Neuronal stem cell (in vitro differentiated cells): ENCODE measurements at regions not wholly inside any gene's neighbourhood (a gene's known extent, or its start where the extent isn't known, plus 50 kb on each side); places are given as distances from the start of the nearest gene placed in this dataset.

Experiments used
- DNase-seq: peaks from one replicate; pipeline ENCODE4 v3.0.0-alpha.2; 2013; ENCODE audit warnings: low spot score
- H2AFZ ChIP-seq: one replicate; pipeline ENCODE4 v1.6.1; 2013; ENCODE audit warnings: mild to moderate bottlenecking, low read length, inconsistent platforms
- H2AK5ac ChIP-seq: 2 replicates; pipeline ENCODE4 v1.6.1; 2013; ENCODE audit warnings: low read depth, mild to moderate bottlenecking, inconsistent platforms, low read length, moderate library complexity, mixed read lengths
- H2BK120ac ChIP-seq: 2 replicates; pipeline ENCODE4 v1.6.1; 2013; ENCODE audit warnings: low read depth, mild to moderate bottlenecking, inconsistent platforms, low read length, moderate library complexity, mixed read lengths
- H2BK12ac ChIP-seq: one replicate; pipeline ENCODE4 v1.6.1; 2013; ENCODE audit warnings: low read length, inconsistent platforms
- H2BK15ac ChIP-seq: 2 replicates; pipeline ENCODE4 v1.6.1; 2013; ENCODE audit warnings: mild to moderate bottlenecking, low read length, inconsistent platforms, mixed read lengths
- H2BK5ac ChIP-seq: one replicate; pipeline ENCODE4 v1.6.1; 2013; ENCODE audit warnings: inconsistent platforms, mild to moderate bottlenecking, low read length, moderate library complexity
- H3K14ac ChIP-seq: one replicate; pipeline ENCODE4 v1.6.1; 2013; ENCODE audit warnings: low read length, inconsistent platforms
- H3K18ac ChIP-seq: 2 replicates; pipeline ENCODE4 v1.6.1; 2013; ENCODE audit warnings: low read length, inconsistent platforms
- H3K23ac ChIP-seq: 2 replicates; pipeline ENCODE4 v1.6.1; 2013; ENCODE audit warnings: low read depth, mild to moderate bottlenecking, mixed read lengths, low read length, inconsistent platforms; ENCODE audit not compliant: poor library complexity
- H3K27ac ChIP-seq: replicated peaks from 3 replicates; pipeline ENCODE4 v1.5.1; 2013; ENCODE audit warnings: low read length, inconsistent platforms
- H3K27me3 ChIP-seq, 3 experiments: 2 replicates each; pipeline ENCODE4 v1.6.1; 2013; ENCODE audit warnings: low read length in 3 of 3, mild to moderate bottlenecking in 2 of 3, inconsistent platforms in 1 of 3, low read depth in 1 of 3, mixed read lengths in 1 of 3, moderate library complexity in 1 of 3; ENCODE audit not compliant: control insufficient read depth in 3 of 3, insufficient read depth in 3 of 3
- H3K36me3 ChIP-seq, 2 donors: replicated peaks in 1 of 2; 2 replicates each; pipeline ENCODE4 v1.6.1; 2013; ENCODE audit warnings: low read length in 2 of 2; ENCODE audit not compliant: control insufficient read depth in 2 of 2, insufficient read depth in 2 of 2
- H3K4ac ChIP-seq: 2 replicates; pipeline ENCODE4 v1.6.1; 2013; ENCODE audit warnings: inconsistent platforms, mild to moderate bottlenecking, low read length, moderate library complexity
- H3K4me1 ChIP-seq, 2 donors: 1 replicate in 1 of 2; 2 replicates in 1 of 2; pipeline ENCODE4 v1.6.1; 2013; ENCODE audit warnings: low read length in 2 of 2, low read depth in 1 of 2; ENCODE audit not compliant: control insufficient read depth in 2 of 2, insufficient read depth in 1 of 2
- H3K4me2 ChIP-seq: one replicate; pipeline ENCODE4 v1.6.1; 2013; ENCODE audit warnings: mild to moderate bottlenecking, low read length, inconsistent platforms; ENCODE audit not compliant: insufficient read depth, poor library complexity, severe bottlenecking
- H3K4me3 ChIP-seq, 2 donors: 2 replicates each; pipeline ENCODE4 v1.5.1; 2013; ENCODE audit warnings: low read length in 2 of 2, mild to moderate bottlenecking in 2 of 2, inconsistent platforms in 1 of 2, moderate library complexity in 1 of 2
- H3K79me1 ChIP-seq: one replicate; pipeline ENCODE4 v1.6.1; 2013; ENCODE audit warnings: low read depth, mild to moderate bottlenecking, inconsistent platforms, low read length, moderate library complexity
- H3K9ac ChIP-seq: one replicate; pipeline ENCODE4 v1.6.1; 2013; ENCODE audit warnings: mild to moderate bottlenecking, low read depth, low read length, inconsistent platforms; ENCODE audit not compliant: poor library complexity
- H3K9me3 ChIP-seq, 2 donors: replicated peaks in 1 of 2; 2 replicates each; pipeline versions ENCODE3 to v1.6.1; 2013; ENCODE audit warnings: low read length in 2 of 2, mild to moderate bottlenecking in 2 of 2, inconsistent platforms in 1 of 2, low read depth in 1 of 2, mixed read lengths in 1 of 2, moderate library complexity in 1 of 2; ENCODE audit not compliant: control insufficient read depth in 2 of 2, insufficient read depth in 1 of 2
- H4K8ac ChIP-seq: one replicate; pipeline ENCODE4 v1.6.1; 2013; ENCODE audit warnings: low read depth, mild to moderate bottlenecking, inconsistent platforms, low read length, moderate library complexity
- H4K91ac ChIP-seq: one replicate; pipeline ENCODE4 v1.6.1; 2013; ENCODE audit warnings: low read length, low read depth, mild to moderate bottlenecking, inconsistent platforms; ENCODE audit not compliant: poor library complexity
- WGBS, 2 donors: extraction: QIAGEN DNeasy Blood & Tissue Kit; methylation state at CpG; one replicate each; pipeline ENCODE4 v1.1.7; 2013; ENCODE audit warnings: missing lambda C conversion rate in 2 of 2, mixed read lengths in 1 of 2; ENCODE audit not compliant: insufficient read length in 2 of 2, insufficient replicate concordance in 1 of 2; ENCODE audit errors: extremely low coverage in 2 of 2; 5-methylcytosine and 5-hydroxymethylcytosine counted together

DNA sequence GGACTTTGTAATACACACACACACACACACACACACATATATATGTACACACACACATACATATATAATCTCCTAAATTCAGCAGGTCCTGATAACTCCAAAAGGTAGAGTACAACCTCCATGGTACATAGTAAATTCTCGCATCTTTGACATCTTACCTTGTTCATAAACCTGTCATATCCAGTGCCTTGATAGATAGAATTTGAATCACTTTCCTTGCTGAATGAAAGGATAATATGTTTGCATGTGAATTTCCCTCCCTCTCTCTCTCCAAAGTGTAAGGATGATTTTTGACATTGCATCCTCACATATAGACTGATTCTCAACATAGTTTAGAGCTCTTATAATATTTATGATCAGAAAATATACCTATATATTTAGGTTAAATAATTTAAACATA lies 567.1 kb upstream of the ADGRL2 start:
- Histone ChIP-seq H3K27me3 (no peaks in the 10 kb centered on the region), H4K8ac (no peak overlapping the region), H3K4ac (no peak overlapping the region), H2AFZ (no peak overlapping the region), H3K36me3 (no peaks in the 10 kb centered on the region), H3K9ac (no peak overlapping the region), H4K91ac (no peak overlapping the region), H2BK12ac (no peak overlapping the region), H2BK120ac (no peak overlapping the region), H2BK15ac (no peak overlapping the region), H3K4me2 (no peak overlapping the region), H3K18ac (no peak overlapping the region), H3K79me1 (no peaks in the 10 kb centered on the region), H2BK5ac (no peak overlapping the region), H3K4me3 (no peak overlapping the region), H3K14ac (no peak overlapping the region), H3K27ac (no peak overlapping the region), H3K9me3 (no peaks in the 10 kb centered on the region), H2AK5ac (no peak overlapping the region), H3K23ac (no peak overlapping the region), H3K4me1 (peaks cover 4 to 18% of the 10 kb centered on the region in 2 donors)
- no peak for DNase-seq
- WGBS, 2 donors, result no CpG with 5 or more reads among the region's 1 CpG

DNA sequence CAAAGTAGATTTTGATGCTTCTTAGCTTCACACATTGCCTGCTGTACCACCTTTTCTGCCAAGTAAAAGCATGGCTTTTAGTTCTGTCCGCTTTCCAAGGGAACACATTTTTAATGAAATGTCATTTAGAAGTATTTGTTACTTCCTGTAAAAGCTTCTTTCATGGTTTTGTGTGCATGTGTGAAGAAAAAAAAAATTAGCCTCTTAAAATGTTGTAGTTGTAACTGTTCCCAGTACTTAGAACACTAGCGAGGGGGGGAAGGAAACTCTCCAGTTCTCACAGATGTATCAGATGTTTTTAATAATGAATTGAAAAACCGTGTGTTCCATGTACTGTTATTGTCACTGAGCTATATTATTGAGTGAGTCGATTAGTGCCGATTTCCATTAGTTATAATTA lies 568.3 kb upstream of the ADGRL2 start:
- Histone ChIP-seq H3K14ac (no peak overlapping the region), H2BK12ac (no peak overlapping the region), H3K36me3 (no peaks in the 10 kb centered on the region), H4K8ac (no peak overlapping the region), H3K27me3 (no peaks in the 10 kb centered on the region), H3K79me1 (no peaks in the 10 kb centered on the region), H2AFZ (peak overlapping the region; percentile 13), H2BK120ac (no peak overlapping the region), H3K4me1 (peaks cover 2 to 6% of the 10 kb centered on the region in 2 donors), H3K4ac (no peak overlapping the region), H2AK5ac (no peak overlapping the region), H3K18ac (no peak overlapping the region), H3K27ac (no peak overlapping the region), H3K9ac (no peak overlapping the region), H2BK5ac (no peak overlapping the region), H4K91ac (no peak overlapping the region), H3K9me3 (no peaks in the 10 kb centered on the region), H3K4me2 (no peak overlapping the region), H3K4me3 (no peak overlapping the region), H2BK15ac (no peak overlapping the region), H3K23ac (no peak overlapping the region)
- DNase-seq, result no peak
- WGBS, 2 donors, result no CpG with 5 or more reads among the region's 5 CpGs

DNA sequence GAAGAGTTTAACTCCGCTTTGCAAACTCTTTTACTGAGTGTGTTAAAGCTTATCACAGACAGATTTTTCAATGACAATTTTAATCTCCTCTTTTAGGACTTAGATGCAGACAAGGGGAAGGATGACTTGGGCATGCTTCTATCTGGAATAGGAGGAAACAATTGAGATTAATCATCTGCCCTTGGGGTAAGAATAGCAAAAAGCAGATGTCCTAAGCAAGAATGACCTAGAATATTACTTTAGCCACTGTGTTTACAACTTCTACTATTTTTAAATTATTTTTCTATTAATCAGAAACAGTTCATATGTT lies 569.0 kb upstream of the ADGRL2 start:
- Histone ChIP-seq H2BK120ac (no peak overlapping the region), H3K4me2 (no peak overlapping the region), H3K36me3 (no peaks in the 10 kb centered on the region), H2BK5ac (no peak overlapping the region), H3K27me3 (no peaks in the 10 kb centered on the region), H3K4me3 (no peak overlapping the region), H3K27ac (no peak overlapping the region), H3K9me3 (no peaks in the 10 kb centered on the region), H2BK12ac (no peak overlapping the region), H2AFZ (peak overlapping the region; percentile 56), H3K14ac (no peak overlapping the region), H3K9ac (no peak overlapping the region), H2AK5ac (no peak overlapping the region), H3K79me1 (no peaks in the 10 kb centered on the region), H3K23ac (no peak overlapping the region), H3K4ac (no peak overlapping the region), H3K18ac (no peak overlapping the region), H2BK15ac (no peak overlapping the region), H4K8ac (no peak overlapping the region), H3K4me1 (no peaks in the 10 kb centered on the region), H4K91ac (no peak overlapping the region)
- no CpG with 5 or more reads among the region's 1 CpG for WGBS, 2 donors
- DNase-seq, result no peak

DNA sequence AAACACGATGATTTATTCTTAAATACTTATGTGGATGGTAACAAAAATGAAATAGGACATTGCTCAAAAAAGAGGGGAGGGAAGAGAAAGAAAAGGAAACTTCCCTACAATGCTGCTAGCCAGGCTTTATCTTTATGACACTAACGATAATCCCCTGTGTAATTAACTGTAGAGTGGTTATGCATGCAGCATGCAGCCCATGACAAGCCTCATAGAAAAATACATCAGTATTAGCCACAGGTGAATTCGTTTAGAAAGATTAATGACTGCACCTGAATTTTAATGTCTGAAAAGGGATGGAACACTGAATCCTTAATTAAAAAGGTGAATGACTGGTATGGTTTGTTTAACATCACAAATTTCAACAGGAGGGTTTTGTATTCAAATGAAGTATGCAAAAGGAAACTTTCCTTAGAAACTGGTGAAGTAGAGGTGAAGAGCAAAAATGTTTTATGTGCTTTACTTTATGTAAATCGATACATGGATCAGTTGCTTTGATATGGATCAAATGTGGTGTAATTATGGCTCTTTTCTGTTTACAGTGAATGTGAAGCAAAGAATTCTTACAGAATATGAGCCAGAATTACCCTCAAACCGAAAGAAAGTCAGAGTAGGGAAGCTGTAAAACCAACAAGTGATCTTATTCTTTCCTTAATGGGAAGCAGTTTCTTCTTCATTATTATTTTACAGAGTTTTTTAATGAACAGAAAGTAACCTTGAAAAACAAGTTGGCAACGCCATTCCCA lies 569.6 kb upstream of the ADGRL2 start:
- Histone ChIP-seq H3K27me3 (no peaks in the 10 kb centered on the region), H2AK5ac (no peak overlapping the region), H2BK5ac (no peak overlapping the region), H2BK12ac (no peak overlapping the region), H3K4me3 (no peak overlapping the region), H2BK120ac (no peak overlapping the region), H3K23ac (no peak overlapping the region), H3K4me1 (peaks cover 3 to 4% of the 10 kb centered on the region in 2 donors), H3K79me1 (no peaks in the 10 kb centered on the region), H3K14ac (no peak overlapping the region), H3K4ac (no peak overlapping the region), H4K91ac (no peak overlapping the region), H3K27ac (no peak overlapping the region), H3K4me2 (no peak overlapping the region), H2BK15ac (no peak overlapping the region), H2AFZ (peak overlapping the region; percentile 56), H4K8ac (no peak overlapping the region), H3K18ac (no peak overlapping the region), H3K9ac (no peak overlapping the region), H3K36me3 (no peaks in the 10 kb centered on the region), H3K9me3 (no peaks in the 10 kb centered on the region)
- WGBS, 2 donors, result no CpG with 5 or more reads among the region's 6 CpGs
- DNase-seq, result no peak
